ENCODE measurements at regions not wholly inside any gene's neighbourhood (a gene's known extent, or its start where the extent isn't known, plus 50 kb on each side); places are given as distances from the start of the nearest gene placed in this dataset.

- no peaks in the 10 kb centered on the region for H3F3A ChIP-seq (ENCODE audit: insufficient read depth)
- H3K4me3 ChIP-seq = no peak overlapping the region
- TF ChIP-seq EZH2phosphoT487 (IDR thresholded peaks at IDR 0.05; ENCODE audit: insufficient read depth, low read depth) (no peak), EZH2 (IDR thresholded peaks at IDR 0.05; ENCODE audit: insufficient read depth, poor library complexity, severe bottlenecking) (no peak)
- DNase-seq = no peak
- H3K9me2 ChIP-seq (ENCODE audit: insufficient read depth) = no peaks in the 10 kb centered on the region
- in situ Hi-C loops (cut with MboI) = no loop called here
- H4K20me1 ChIP-seq (ENCODE audit: insufficient read depth) = no peaks in the 10 kb centered on the region
- no peaks in the 10 kb centered on the region for H3K4me1 ChIP-seq (ENCODE audit: insufficient read depth)
- H3K27ac ChIP-seq = no peak overlapping the region
- H3K9ac ChIP-seq = no peak overlapping the region
- no peak overlapping the region for H3K4me2 ChIP-seq (ENCODE audit: unreplicated experiment)
- no peaks in the 10 kb centered on the region for H3K79me2 ChIP-seq (ENCODE audit: insufficient read depth)
- no peaks in the 10 kb centered on the region for H3K36me3 ChIP-seq (ENCODE audit: low read depth)
- WGBS, 2 experiments (ENCODE audit: low coverage in 1 of 2, low lambda C conversion rate in 2 of 2, missing lambda C conversion rate in 2 of 2) = 34 to 35% methylated on average over 3 of the region's 3 CpGs
- no peak overlapping the region for H2AFZ ChIP-seq
- H3K27me3 ChIP-seq (replicated peaks; ENCODE audit: insufficient read depth) = no peaks in the 10 kb centered on the region
- no peaks in the 10 kb centered on the region for H3K9me3 ChIP-seq (ENCODE audit: low read depth)
These were observed 784.3 kb downstream of the DNAJB9 start for GRCh38 chr7:109354000-109354399.

- no peak for TF ChIP-seq EZH2 (IDR thresholded peaks at IDR 0.05; ENCODE audit: insufficient read depth, poor library complexity, severe bottlenecking)
- TF ChIP-seq EZH2phosphoT487 (IDR thresholded peaks at IDR 0.05; ENCODE audit: insufficient read depth, low read depth) = no peak
- Histone ChIP-seq H3K79me2 (ENCODE audit: insufficient read depth) (no peaks in the 10 kb centered on the region), H3K4me2 (ENCODE audit: unreplicated experiment) (no peak overlapping the region), H2AFZ (no peak overlapping the region), H3K36me3 (ENCODE audit: low read depth) (no peaks in the 10 kb centered on the region), H3K9ac (no peak overlapping the region), H3K4me3 (no peak overlapping the region), H3K9me3 (ENCODE audit: low read depth) (no peaks in the 10 kb centered on the region), H4K20me1 (ENCODE audit: insufficient read depth) (no peaks in the 10 kb centered on the region), H3K4me1 (ENCODE audit: insufficient read depth) (no peaks in the 10 kb centered on the region), H3K9me2 (ENCODE audit: insufficient read depth) (no peaks in the 10 kb centered on the region), H3F3A (ENCODE audit: insufficient read depth) (no peaks in the 10 kb centered on the region), H3K27me3 (replicated peaks; ENCODE audit: insufficient read depth) (no peaks in the 10 kb centered on the region), H3K27ac (no peak overlapping the region)
- in situ Hi-C loops (cut with MboI) = no loop called here
- 28 to 29% methylated on average over 1 of the region's 1 CpG for whole genome bisulfite sequencing, 2 experiments (ENCODE audit: low coverage in 1 of 2, low lambda C conversion rate in 2 of 2, missing lambda C conversion rate in 2 of 2)
- DNase-seq = no peak
These were observed 784.9 kb downstream of the DNAJB9 start for GRCh38 chr7:109354552-109354951.

GRCh38 chr7:109375823-109376222, 806.1 kb downstream of the DNAJB9 start:
- Histone ChIP-seq H3K4me1 (ENCODE audit: insufficient read depth) (no peaks in the 10 kb centered on the region), H3F3A (ENCODE audit: insufficient read depth) (no peaks in the 10 kb centered on the region), H3K27me3 (replicated peaks; ENCODE audit: insufficient read depth) (no peaks in the 10 kb centered on the region), H3K79me2 (ENCODE audit: insufficient read depth) (no peaks in the 10 kb centered on the region), H3K9me3 (ENCODE audit: low read depth) (no peaks in the 10 kb centered on the region), H3K27ac (no peak overlapping the region), H3K4me3 (no peak overlapping the region), H4K20me1 (ENCODE audit: insufficient read depth) (no peaks in the 10 kb centered on the region), H3K36me3 (ENCODE audit: low read depth) (no peaks in the 10 kb centered on the region), H3K9ac (no peak overlapping the region), H2AFZ (no peak overlapping the region), H3K4me2 (ENCODE audit: unreplicated experiment) (no peak overlapping the region), H3K9me2 (ENCODE audit: insufficient read depth) (no peaks in the 10 kb centered on the region)
- no peak for DNase-seq
- TF ChIP-seq EZH2 (IDR thresholded peaks at IDR 0.05; ENCODE audit: insufficient read depth, poor library complexity, severe bottlenecking) (no peak), EZH2phosphoT487 (IDR thresholded peaks at IDR 0.05; ENCODE audit: insufficient read depth, low read depth) (no peak)
- in situ Hi-C loops (cut with MboI) = no loop called here

- no peak overlapping the region for H2AFZ ChIP-seq
- H3K4me2 ChIP-seq (ENCODE audit: unreplicated experiment) = no peak overlapping the region
- H3F3A ChIP-seq (ENCODE audit: insufficient read depth) = no peaks in the 10 kb centered on the region
- no peaks in the 10 kb centered on the region for H3K79me2 ChIP-seq (ENCODE audit: insufficient read depth)
- H4K20me1 ChIP-seq (ENCODE audit: insufficient read depth) = no peaks in the 10 kb centered on the region
- no peaks in the 10 kb centered on the region for H3K9me2 ChIP-seq (ENCODE audit: insufficient read depth)
- in situ Hi-C loops (cut with MboI) = no loop called here
- H3K4me3 ChIP-seq = no peak overlapping the region
- H3K4me1 ChIP-seq (ENCODE audit: insufficient read depth) = no peaks in the 10 kb centered on the region
- TF ChIP-seq EZH2phosphoT487 (IDR thresholded peaks at IDR 0.05; ENCODE audit: insufficient read depth, low read depth) = no peak
- TF ChIP-seq EZH2 (IDR thresholded peaks at IDR 0.05; ENCODE audit: insufficient read depth, poor library complexity, severe bottlenecking) = no peak
- H3K27ac ChIP-seq = no peak overlapping the region
- no peaks in the 10 kb centered on the region for H3K9me3 ChIP-seq (ENCODE audit: low read depth)
- H3K36me3 ChIP-seq (ENCODE audit: low read depth) = no peaks in the 10 kb centered on the region
- DNase-seq = no peak
- H3K27me3 ChIP-seq (replicated peaks; ENCODE audit: insufficient read depth) = no peaks in the 10 kb centered on the region
- no peak overlapping the region for H3K9ac ChIP-seq
These were observed 806.9 kb downstream of the DNAJB9 start for GRCh38 chr7:109376576-109376975.

- in situ Hi-C loops (cut with MboI) = no loop called here
- H3K9me3 ChIP-seq (ENCODE audit: low read depth) = no peaks in the 10 kb centered on the region
- no peaks in the 10 kb centered on the region for H4K20me1 ChIP-seq (ENCODE audit: insufficient read depth)
- H3K27ac ChIP-seq = no peak overlapping the region
- no peaks in the 10 kb centered on the region for H3K79me2 ChIP-seq (ENCODE audit: insufficient read depth)
- H3K9ac ChIP-seq = no peak overlapping the region
- no peak overlapping the region for H2AFZ ChIP-seq
- no peaks in the 10 kb centered on the region for H3K27me3 ChIP-seq (replicated peaks; ENCODE audit: insufficient read depth)
- no peak overlapping the region for H3K4me3 ChIP-seq
- H3K4me1 ChIP-seq (ENCODE audit: insufficient read depth) = no peaks in the 10 kb centered on the region
- no peaks in the 10 kb centered on the region for H3K36me3 ChIP-seq (ENCODE audit: low read depth)
- TF ChIP-seq EZH2 (IDR thresholded peaks at IDR 0.05; ENCODE audit: insufficient read depth, poor library complexity, severe bottlenecking) (no peak), EZH2phosphoT487 (IDR thresholded peaks at IDR 0.05; ENCODE audit: insufficient read depth, low read depth) (no peak)
- H3K9me2 ChIP-seq (ENCODE audit: insufficient read depth) = no peaks in the 10 kb centered on the region
- H3F3A ChIP-seq (ENCODE audit: insufficient read depth) = no peaks in the 10 kb centered on the region
- no peak for DNase-seq
- 7 to 12% methylated on average over 3 of the region's 3 CpGs for WGBS, 2 experiments (ENCODE audit: low coverage in 1 of 2, low lambda C conversion rate in 2 of 2, missing lambda C conversion rate in 2 of 2)
- no peak overlapping the region for H3K4me2 ChIP-seq (ENCODE audit: unreplicated experiment)
These were observed 807.6 kb downstream of the DNAJB9 start for GRCh38 chr7:109377076-109377884.
